Epithelial cell of esophagus (primary cell): ENCODE measurements at regions not wholly inside any gene's neighbourhood (a gene's known extent, or its start where the extent isn't known, plus 50 kb on each side); places are given as distances from the start of the nearest gene placed in this dataset.

ENCODE experiments used
- DNase-seq: peaks from one replicate; pipeline ENCODE4 v3.0.0; 2010; ENCODE audit warnings: low read depth
- H3K4me3 ChIP-seq: 2 replicates; pipeline ENCODE4 v1.5.1; 2011; ENCODE audit warnings: mild to moderate bottlenecking, low read length, control low read depth
- TF ChIP-seq, protein P1 (sequence below): IDR thresholded peaks from 2 replicates; pipeline ENCODE4 v1.5.1; 2011; ENCODE audit warnings: low read depth, mild to moderate bottlenecking, low read length, control low read depth, inconsistent platforms; ENCODE audit not compliant: insufficient read depth; ENCODE audit errors: missing control alignments

DNA sequence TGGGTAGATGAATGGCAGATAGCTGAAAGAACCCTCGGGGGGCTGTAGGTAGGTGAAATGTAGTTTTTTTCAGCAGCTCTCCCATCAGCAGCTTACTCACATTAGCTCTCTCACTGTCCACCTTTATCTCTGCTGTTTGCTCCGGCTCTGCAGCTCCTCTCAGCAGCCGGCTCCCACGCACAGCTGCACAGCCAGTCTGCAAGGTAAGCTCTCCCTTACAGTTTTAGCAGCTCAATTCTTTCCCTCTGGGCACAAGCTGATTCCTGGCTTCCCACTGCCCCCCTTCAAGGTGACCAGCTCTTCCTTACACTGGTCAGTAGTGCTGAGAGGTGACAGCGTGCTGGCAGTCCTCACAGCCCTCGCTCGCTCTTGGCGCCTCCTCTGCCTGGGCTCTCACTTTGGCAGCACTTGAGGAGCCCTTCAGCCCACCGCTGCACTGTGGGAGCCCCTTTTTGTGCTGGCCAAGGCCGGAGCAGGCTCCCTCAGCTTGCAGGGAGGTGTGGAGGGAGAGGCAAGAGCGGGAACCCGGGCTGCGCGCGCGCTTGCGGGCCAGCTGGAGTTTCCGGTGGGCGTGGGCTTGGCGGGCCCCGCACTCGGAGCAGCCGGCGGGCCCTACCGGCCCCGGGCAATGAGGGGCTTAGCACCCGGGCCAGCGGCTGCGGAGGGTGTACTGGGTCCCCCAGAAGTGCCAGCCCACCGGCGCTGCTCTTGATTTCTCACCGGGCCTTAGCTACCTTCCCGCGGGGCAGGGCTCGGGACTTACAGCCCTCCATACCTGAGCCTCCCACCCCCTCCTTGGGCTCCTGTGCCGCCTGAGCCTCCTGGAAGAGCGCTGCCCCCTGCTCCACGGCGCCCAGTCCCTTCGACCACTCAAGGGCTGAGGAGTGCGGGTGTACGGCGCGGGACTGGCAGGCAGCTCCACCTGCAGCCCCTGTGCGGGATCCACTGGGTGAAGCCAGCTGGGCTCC, 393.6 kb downstream of the CENPC start:
- no peak overlapping the region for H3K4me3 ChIP-seq
- DNase-seq = no peak
- TF ChIP-seq, protein P1, sequence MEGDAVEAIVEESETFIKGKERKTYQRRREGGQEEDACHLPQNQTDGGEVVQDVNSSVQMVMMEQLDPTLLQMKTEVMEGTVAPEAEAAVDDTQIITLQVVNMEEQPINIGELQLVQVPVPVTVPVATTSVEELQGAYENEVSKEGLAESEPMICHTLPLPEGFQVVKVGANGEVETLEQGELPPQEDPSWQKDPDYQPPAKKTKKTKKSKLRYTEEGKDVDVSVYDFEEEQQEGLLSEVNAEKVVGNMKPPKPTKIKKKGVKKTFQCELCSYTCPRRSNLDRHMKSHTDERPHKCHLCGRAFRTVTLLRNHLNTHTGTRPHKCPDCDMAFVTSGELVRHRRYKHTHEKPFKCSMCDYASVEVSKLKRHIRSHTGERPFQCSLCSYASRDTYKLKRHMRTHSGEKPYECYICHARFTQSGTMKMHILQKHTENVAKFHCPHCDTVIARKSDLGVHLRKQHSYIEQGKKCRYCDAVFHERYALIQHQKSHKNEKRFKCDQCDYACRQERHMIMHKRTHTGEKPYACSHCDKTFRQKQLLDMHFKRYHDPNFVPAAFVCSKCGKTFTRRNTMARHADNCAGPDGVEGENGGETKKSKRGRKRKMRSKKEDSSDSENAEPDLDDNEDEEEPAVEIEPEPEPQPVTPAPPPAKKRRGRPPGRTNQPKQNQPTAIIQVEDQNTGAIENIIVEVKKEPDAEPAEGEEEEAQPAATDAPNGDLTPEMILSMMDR = no peak

DNA sequence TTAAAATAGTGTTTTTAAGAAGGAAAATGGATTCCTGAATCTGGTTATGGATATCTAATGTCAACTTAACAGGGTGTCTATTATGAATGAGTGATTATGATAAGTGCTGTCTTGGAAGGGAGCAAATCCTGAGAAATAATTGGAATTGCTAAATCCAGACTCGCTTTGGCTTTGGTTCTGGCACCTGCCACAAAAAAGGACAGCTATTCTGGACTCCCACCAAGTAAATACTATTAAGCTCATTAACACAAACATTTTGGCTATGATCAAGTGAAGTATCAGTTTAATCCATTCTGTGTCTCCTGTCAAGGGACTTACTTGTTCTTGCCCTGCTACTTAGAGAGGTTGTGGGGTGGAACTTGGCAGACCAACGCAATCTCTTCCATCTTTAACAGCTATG, 403.7 kb downstream of the CENPC start:
- H3K4me3 ChIP-seq = no peak overlapping the region
- no peak for DNase-seq

DNA sequence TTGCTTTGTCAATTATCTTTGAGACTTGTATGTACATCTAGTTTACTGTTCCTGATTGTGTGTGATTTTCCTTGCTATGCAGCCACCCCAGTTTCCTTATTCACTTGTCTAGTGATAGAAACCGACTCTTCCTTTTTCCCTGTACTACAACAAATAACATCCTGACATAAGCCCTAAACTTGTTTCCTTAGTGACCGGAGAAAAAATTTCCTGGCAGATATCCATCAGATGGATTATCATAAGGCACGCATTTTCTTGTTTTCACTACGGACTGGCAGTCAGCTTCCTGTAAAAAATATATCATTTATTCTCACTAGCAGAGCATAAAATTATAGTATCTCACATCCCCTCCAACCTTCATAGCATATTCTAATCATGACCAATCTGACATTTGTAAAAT, 410.7 kb downstream of the CENPC start:
- TF ChIP-seq, protein P1 = no peak
- no peak for DNase-seq

More for the DNA sequence above, 403.7 kb downstream of the CENPC start:
- TF ChIP-seq, protein P1 = no peak

DNA sequence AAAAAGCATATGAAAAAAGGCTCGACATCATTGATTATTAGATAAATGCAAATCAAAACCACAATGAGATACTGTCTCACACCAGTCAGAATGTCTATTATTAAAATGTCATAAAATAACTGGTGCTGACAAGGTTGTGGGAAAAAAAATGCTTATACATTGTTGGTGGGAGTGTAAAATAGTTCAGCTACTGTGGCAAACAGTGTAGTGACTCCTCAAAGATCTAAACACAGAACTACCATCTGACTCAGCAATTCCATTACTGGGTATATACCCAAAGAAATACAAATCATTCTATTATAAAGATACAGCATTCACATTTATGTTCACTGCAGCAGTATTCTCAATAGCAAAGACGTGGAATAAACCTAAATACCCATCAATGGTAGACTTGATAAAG, 412.1 kb downstream of the CENPC start:
- H3K4me3 ChIP-seq = no peak overlapping the region
- TF ChIP-seq, protein P1 = no peak
- DNase-seq = no peak

More for the DNA sequence above, 410.7 kb downstream of the CENPC start:
- no peak overlapping the region for H3K4me3 ChIP-seq

DNA sequence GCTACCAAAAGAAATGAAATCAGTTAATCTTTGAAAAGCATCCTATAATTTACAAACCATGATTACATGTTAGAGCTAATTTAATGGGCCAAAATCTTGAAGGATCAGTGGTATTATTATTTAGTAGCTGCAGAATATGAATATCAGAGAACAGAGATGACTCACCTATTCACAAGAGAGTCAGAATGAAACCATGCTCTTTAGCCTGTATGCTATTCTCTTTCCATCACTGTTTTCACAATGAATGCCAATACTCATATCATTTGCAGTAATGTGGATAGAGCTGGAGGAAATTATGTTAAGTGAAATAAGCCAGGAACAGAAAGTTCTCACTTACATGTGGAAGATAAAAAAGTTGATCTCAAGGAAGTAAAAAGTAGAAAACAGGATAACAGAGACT, 414.1 kb downstream of the CENPC start:
- DNase-seq = peak; percentile 1
- H3K4me3 ChIP-seq = no peak overlapping the region
- TF ChIP-seq, protein P1 = no peak

DNA sequence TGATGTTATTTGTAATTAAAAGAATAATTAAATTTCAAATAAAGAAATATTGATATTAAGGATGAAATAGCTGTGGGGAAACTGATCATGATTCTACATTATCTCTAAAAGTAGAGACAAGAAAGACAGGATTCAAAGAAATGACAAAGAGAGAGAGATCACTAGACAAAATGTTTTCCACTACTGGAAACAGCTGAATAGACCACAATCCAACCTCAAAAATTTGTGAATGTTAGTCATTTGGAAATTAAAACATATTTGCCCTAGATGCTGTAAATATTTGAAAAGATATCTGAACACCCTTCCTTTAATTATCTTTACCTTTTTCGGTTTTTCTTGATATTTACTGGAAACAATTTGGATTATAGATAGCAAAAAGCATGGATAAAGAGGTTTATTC, 414.9 kb downstream of the CENPC start:
- H3K4me3 ChIP-seq = no peak overlapping the region
- DNase-seq = no peak
- TF ChIP-seq, protein P1 = no peak
